T-helper 9 cell (primary cell): ENCODE measurements at regions not wholly inside any gene's neighbourhood (a gene's known extent, or its start where the extent isn't known, plus 50 kb on each side); places are given as distances from the start of the nearest gene placed in this dataset.
"Not testable (repeated sequence)": the region's sequence is repeated elsewhere in the genome, so short reads cannot be mapped to it uniquely, and the experiment has no call there.

Source experiments
- DNase-seq: peaks from one replicate; pipeline ENCODE4 v3.0.0-alpha.2; 2020

GRCh38 chr1:221868593-221869303, 126.9 kb upstream of the DUSP10 start:
- DNase-seq, result no peak

GRCh38 chr1:221867003-221867402, 125.1 kb upstream of the DUSP10 start:
- DNase-seq, result no peak

GRCh38 chr1:221865808-221866207, 123.9 kb upstream of the DUSP10 start:
- DNase-seq, result no peak

GRCh38 chr1:221863635-221864034, 121.7 kb upstream of the DUSP10 start:
- DNase-seq, result no peak

GRCh38 chr1:221862971-221863370, 121.1 kb upstream of the DUSP10 start:
- no peak for DNase-seq

GRCh38 chr1:221858818-221859611, 117.1 kb upstream of the DUSP10 start:
- no peak for DNase-seq

GRCh38 chr1:221857094-221857444, 115.2 kb upstream of the DUSP10 start:
- not testable (repeated sequence) for DNase-seq

GRCh38 chr1:221856228-221857093, 114.6 kb upstream of the DUSP10 start:
- DNase-seq, result no peak

GRCh38 chr1:221855156-221855555, 113.3 kb upstream of the DUSP10 start:
- no peak for DNase-seq

GRCh38 chr1:221851336-221851735, 109.4 kb upstream of the DUSP10 start:
- no peak for DNase-seq

GRCh38 chr1:221850470-221851187, 108.7 kb upstream of the DUSP10 start:
- DNase-seq, result no peak

- no peak for DNase-seq
Measured at GRCh38 chr1:221849897-221850296, 108.0 kb upstream of the DUSP10 start.

GRCh38 chr1:221849110-221849509, 107.2 kb upstream of the DUSP10 start:
- DNase-seq, result no peak

- DNase-seq, result no peak
Measured at GRCh38 chr1:221847676-221848075, 105.8 kb upstream of the DUSP10 start.

- no peak for DNase-seq
Measured at GRCh38 chr1:221845650-221846371, 103.9 kb upstream of the DUSP10 start.

GRCh38 chr1:221841983-221842335, 100.1 kb upstream of the DUSP10 start:
- DNase-seq, result no peak

GRCh38 chr1:221841251-221841982, 99.5 kb upstream of the DUSP10 start:
- no peak for DNase-seq

GRCh38 chr1:221840511-221841243, 98.8 kb upstream of the DUSP10 start:
- no peak for DNase-seq

GRCh38 chr1:221839782-221840395, 98.0 kb upstream of the DUSP10 start:
- peak; percentile 42 for DNase-seq

- DNase-seq, result no peak
Measured at GRCh38 chr1:221839321-221839720, 97.4 kb upstream of the DUSP10 start.
